H9 (cell line): ENCODE measurements at regions not wholly inside any gene's neighbourhood (a gene's known extent, or its start where the extent isn't known, plus 50 kb on each side); places are given as distances from the start of the nearest gene placed in this dataset.

Source experiments
- DNase-seq: peaks from one replicate; pipeline ENCODE4 v3.0.0-alpha.2; 2017
- H2AFZ ChIP-seq: one replicate; pipeline ENCODE4 v1.6.1; 2013; ENCODE audit warnings: mild to moderate bottlenecking, low read length, control low read depth, moderate library complexity
- H2AK5ac ChIP-seq: 2 replicates; pipeline ENCODE4 v1.6.1; 2013; ENCODE audit warnings: low read length, control low read depth, mixed read lengths; ENCODE audit not compliant: insufficient read length
- H2BK120ac ChIP-seq: one replicate; pipeline ENCODE4 v1.6.1; 2013; ENCODE audit warnings: low read depth, mild to moderate bottlenecking, low read length, control low read depth, inconsistent platforms; ENCODE audit not compliant: poor library complexity, severe bottlenecking
- H2BK12ac ChIP-seq: 2 replicates; pipeline ENCODE4 v1.6.1; 2013; ENCODE audit warnings: low read length, control low read depth, mixed read lengths, low read depth; ENCODE audit not compliant: insufficient read length
- H2BK15ac ChIP-seq: 2 replicates; pipeline ENCODE4 v1.6.1; 2013; ENCODE audit warnings: low read depth, low read length, control low read depth
- H2BK20ac ChIP-seq: one replicate; pipeline ENCODE4 v1.6.1; 2013; ENCODE audit warnings: low read depth, mild to moderate bottlenecking, low read length, control low read depth, inconsistent platforms; ENCODE audit not compliant: poor library complexity, severe bottlenecking
- H2BK5ac ChIP-seq: 2 replicates; pipeline ENCODE4 v1.6.1; 2013; ENCODE audit warnings: low read length, control low read depth, mixed read lengths; ENCODE audit not compliant: insufficient read length
- H3K14ac ChIP-seq: 2 replicates; pipeline ENCODE4 v1.6.1; 2013; ENCODE audit warnings: low read length, control low read depth; ENCODE audit not compliant: insufficient read depth
- H3K18ac ChIP-seq: 2 replicates; pipeline ENCODE4 v1.6.1; 2013; ENCODE audit warnings: low read depth, mild to moderate bottlenecking, mixed read lengths, low read length, control low read depth; ENCODE audit not compliant: insufficient read length
- H3K23ac ChIP-seq: 2 replicates; pipeline ENCODE4 v1.6.1; 2013; ENCODE audit warnings: low read length, control low read depth, mixed read lengths, low read depth; ENCODE audit not compliant: insufficient read length
- H3K23me2 ChIP-seq: 2 replicates; pipeline ENCODE4 v1.6.1; 2013; ENCODE audit warnings: low read depth, mild to moderate bottlenecking, mixed read lengths, low read length, control low read depth; ENCODE audit not compliant: insufficient read length, poor library complexity, severe bottlenecking
- H3K27ac ChIP-seq: 2 replicates; pipeline ENCODE4 v1.5.1; 2013; ENCODE audit warnings: low read length, control low read depth, mixed read lengths, low read depth; ENCODE audit not compliant: insufficient read length
- H3K27me3 ChIP-seq: 2 replicates; pipeline ENCODE4 v1.6.1; 2013; ENCODE audit warnings: low read length, control low read depth, inconsistent platforms; ENCODE audit not compliant: insufficient read depth
- H3K4ac ChIP-seq: 2 replicates; pipeline ENCODE4 v1.6.1; 2013; ENCODE audit warnings: low read depth, mild to moderate bottlenecking, control low read depth, inconsistent platforms, low read length, moderate library complexity
- H3K4me1 ChIP-seq: 2 replicates; pipeline ENCODE4 v1.6.1; 2013; ENCODE audit warnings: low read length, control low read depth, inconsistent platforms; ENCODE audit not compliant: insufficient read depth
- H3K4me2 ChIP-seq: 2 replicates; pipeline ENCODE4 v1.6.1; 2013; ENCODE audit warnings: low read length, control low read depth, mixed read lengths; ENCODE audit not compliant: insufficient read length, insufficient read depth
- H3K56ac ChIP-seq: 2 replicates; pipeline ENCODE4 v1.6.1; 2013; ENCODE audit warnings: low read depth, mild to moderate bottlenecking, mixed read lengths, low read length, control low read depth; ENCODE audit not compliant: insufficient read length
- H3K79me1 ChIP-seq: 2 replicates; pipeline ENCODE4 v1.6.1; 2013; ENCODE audit warnings: low read depth, mild to moderate bottlenecking, moderate library complexity, low read length, control low read depth, inconsistent platforms; ENCODE audit not compliant: insufficient read depth, poor library complexity, severe bottlenecking
- H3K79me2 ChIP-seq: 2 replicates; pipeline ENCODE4 v1.6.1; 2013; ENCODE audit warnings: low read length, control low read depth, inconsistent platforms; ENCODE audit not compliant: insufficient read depth
- H3K9ac ChIP-seq: 2 replicates; pipeline ENCODE4 v1.6.1; 2013; ENCODE audit warnings: low read length, control low read depth, mixed read lengths; ENCODE audit not compliant: insufficient read length; ENCODE audit errors: extremely low read depth
- H3K9me3 ChIP-seq: one replicate; pipeline ENCODE4 v1.6.1; 2013; ENCODE audit warnings: low read depth, low read length, inconsistent platforms; ENCODE audit not compliant: control insufficient read depth
- H3T11ph ChIP-seq: one replicate; pipeline ENCODE4 v1.6.1; 2013; ENCODE audit warnings: mild to moderate bottlenecking, low read length, control low read depth, inconsistent platforms
- H4K20me1 ChIP-seq: one replicate; pipeline ENCODE4 v1.6.1; 2013; ENCODE audit not compliant: control insufficient read depth, insufficient read length, insufficient read depth
- H4K5ac ChIP-seq: 2 replicates; pipeline ENCODE4 v1.6.1; 2013; ENCODE audit warnings: low read depth, mild to moderate bottlenecking, mixed read lengths, low read length, control low read depth; ENCODE audit not compliant: insufficient read length
- H4K8ac ChIP-seq: replicated peaks from 2 replicates; pipeline ENCODE4 v1.6.1; 2013; ENCODE audit warnings: low read length, control low read depth, mixed read lengths, low read depth; ENCODE audit not compliant: insufficient read length
- H4K91ac ChIP-seq: 2 replicates; pipeline ENCODE4 v1.6.1; 2013; ENCODE audit warnings: low read depth, mild to moderate bottlenecking, moderate library complexity, mixed read lengths, low read length, control low read depth; ENCODE audit not compliant: insufficient read length
- H3K27ac Mint-ChIP-seq, 3 experiments: 2 replicates in 2 of 3; 3 replicates in 1 of 3; pipeline ENCODE4 v1.8.0; 2020 to 2021; ENCODE audit warnings: mixed read lengths in 3 of 3, mild to moderate bottlenecking in 1 of 3, moderate library complexity in 1 of 3
- H3K27me3 Mint-ChIP-seq: 2 replicates; pipeline ENCODE4 v1.8.0; 2021; ENCODE audit warnings: low read depth, mild to moderate bottlenecking, moderate library complexity, mixed read lengths
- H3K36me3 Mint-ChIP-seq, 3 experiments: 2 replicates in 2 of 3; 3 replicates in 1 of 3; pipeline ENCODE4 v1.8.0; 2020 to 2021; ENCODE audit warnings: low read depth in 3 of 3, mixed read lengths in 3 of 3; ENCODE audit not compliant: insufficient read depth in 1 of 3
- H3K4me1 Mint-ChIP-seq, 2 experiments: 2 replicates each; pipeline ENCODE4 v1.8.0; 2020; ENCODE audit warnings: mixed read lengths in 2 of 2
- H3K4me3 Mint-ChIP-seq, 2 experiments: 2 replicates in 1 of 2; 3 replicates in 1 of 2; pipeline ENCODE4 v1.8.0; 2020 to 2021; ENCODE audit warnings: mild to moderate bottlenecking in 2 of 2, mixed read lengths in 2 of 2, moderate library complexity in 1 of 2
- H3K9me3 Mint-ChIP-seq, 2 experiments: 2 replicates in 1 of 2; 3 replicates in 1 of 2; pipeline ENCODE4 v1.8.0; 2020; ENCODE audit warnings: mild to moderate bottlenecking in 2 of 2, mixed read lengths in 2 of 2, moderate library complexity in 1 of 2
- CTCF ChIP-seq: fragments of 200-600 bp; sonication (generic); conservative IDR thresholded peaks from 3 replicates; pipeline ENCODE4 v1.8.0; 2021; ENCODE audit warnings: antibody characterized with exemption, mild to moderate bottlenecking
- WGBS: extraction: QIAGEN DNeasy Blood & Tissue Kit; methylation state at CpG from one replicate; pipeline ENCODE4 v1.1.7; 2013; ENCODE audit warnings: missing lambda C conversion rate, low lambda C conversion rate, mixed read lengths; ENCODE audit not compliant: insufficient read length; ENCODE audit errors: extremely low coverage; 5-methylcytosine and 5-hydroxymethylcytosine counted together

- Histone ChIP-seq H3K27me3 (no peaks in the 10 kb centered on the region), H3K4ac (no peak overlapping the region), H2BK5ac (no peak overlapping the region), H3K18ac (no peak overlapping the region), H3K79me2 (no peaks in the 10 kb centered on the region), H3K56ac (no peak overlapping the region), H4K20me1 (no peaks in the 10 kb centered on the region), H2BK12ac (no peak overlapping the region), H3K79me1 (no peaks in the 10 kb centered on the region), H2AK5ac (no peak overlapping the region), H3K4me2 (no peak overlapping the region), H3T11ph (no peak overlapping the region), H2AFZ (no peak overlapping the region), H4K8ac (no peak overlapping the region), H4K5ac (no peak overlapping the region), H3K4me1 (no peaks in the 10 kb centered on the region), H2BK20ac (no peak overlapping the region), H3K23me2 (no peaks in the 10 kb centered on the region), H3K9me3 (no peaks in the 10 kb centered on the region), H2BK120ac (no peak overlapping the region), H3K23ac (no peak overlapping the region), H3K27ac (no peak overlapping the region), H2BK15ac (no peak overlapping the region), H3K9ac (no peak overlapping the region), H4K91ac (no peak overlapping the region), H3K14ac (no peak overlapping the region)
- H3K4me1 Mint-ChIP-seq, result no peaks in the 10 kb centered on the region
- peaks cover 4% of the 10 kb centered on the region for H3K27me3 Mint-ChIP-seq
- no peak overlapping the region for H3K27ac Mint-ChIP-seq
- peaks cover 0 to 1% of the 10 kb centered on the region in 2 experiments; a peak in 3 of 5 replicates for H3K9me3 Mint-ChIP-seq
- WGBS, result no CpG with 5 or more reads among the region's 1 CpG
- H3K36me3 Mint-ChIP-seq, result no peaks in the 10 kb centered on the region; a peak in 1 of 7 replicates
- no peak for TF ChIP-seq CTCF
- H3K4me3 Mint-ChIP-seq, result no peak overlapping the region
- no peak for DNase-seq
Measured at GRCh38 chr14:27114180-27114579, 516.3 kb upstream of the NOVA1 start.
